GM12878 (cell line): ENCODE measurements at regions not wholly inside any gene's neighbourhood (a gene's known extent, or its start where the extent isn't known, plus 50 kb on each side); places are given as distances from the start of the nearest gene placed in this dataset.

Experiments used
- ATAC-seq: fragments of 200-7000 bp; cut with Tn5 transposase; 3 replicates; pipeline ENCODE4 v1.9.1; 2020; ENCODE audit warnings: mild to moderate bottlenecking, moderate library complexity
- BruUV-seq: library from RNA; stranded (reverse); fragments of 400-500 nt; replicated peaks from 2 replicates; lab custom pipeline; 2021; lab: Mats Ljungman, UMichigan
- CTCF ChIA-PET: fragments of 300-600 bp; sonication (Branson Sonifier 250); formaldehyde crosslinking; extraction: SDS; loops from one replicate; lab custom pipeline; 2021; ENCODE audit warnings: inconsistent platforms; lab: Yijun Ruan, JAX
- POLR2A ChIA-PET: fragments of 350-600 bp; formaldehyde crosslinking; extraction: SDS; loops from one replicate; lab custom pipeline; 2021; ENCODE audit warnings: inconsistent platforms; lab: Charles Lee
- RAD21 ChIA-PET: fragments of 300-600 bp; sonication (Branson Sonifier 250); formaldehyde crosslinking; loops from one replicate; lab custom pipeline; 2023; ENCODE audit warnings: antibody characterized with exemption; ENCODE audit not compliant: unreplicated experiment; lab: Charles Lee
- SMC1A ChIA-PET: fragments of 300-600 bp; sonication (Branson Sonifier 250); formaldehyde crosslinking; loops from one replicate; lab custom pipeline; 2023; ENCODE audit not compliant: unreplicated experiment, uncharacterized antibody; lab: Charles Lee
- DNase-seq: peaks from one replicate; pipeline ENCODE4 v3.0.0-alpha.2; 2011; ENCODE audit warnings: low read depth, low spot score
- FAIRE-seq: peaks from 3 replicates; lab custom pipeline; 2011; peaks lifted over from hg19 to GRCh38; lab: Jason Lieb, UNC
- H2AFZ ChIP-seq: 2 replicates; pipeline ENCODE4 v1.6.0; 2011; ENCODE audit warnings: low read depth, low read length, control low read depth; ENCODE audit not compliant: control insufficient read depth
- H3K27ac ChIP-seq: 2 replicates; pipeline ENCODE4 v1.5.1; 2011; ENCODE audit warnings: control low read depth; ENCODE audit not compliant: control insufficient read depth, insufficient read depth
- H3K27me3 ChIP-seq, 2 experiments: replicated peaks in 1 of 2; 2 replicates each; pipeline versions ENCODE4 v1.6.0 to v1.6.1; 2011; ENCODE audit warnings: low read length in 1 of 2; ENCODE audit not compliant: control insufficient read depth in 2 of 2, insufficient read depth in 2 of 2
- H3K36me3 ChIP-seq, 2 experiments: 2 replicates each; pipeline ENCODE4 v1.5.1; 2011; ENCODE audit warnings: low read length in 1 of 2; ENCODE audit not compliant: control insufficient read depth in 2 of 2, insufficient read depth in 2 of 2
- H3K4me1 ChIP-seq: 2 replicates; pipeline ENCODE4 v1.6.1; 2011; ENCODE audit warnings: mild to moderate bottlenecking, low read length, moderate library complexity, mixed read lengths; ENCODE audit not compliant: control insufficient read depth, insufficient read depth
- H3K4me2 ChIP-seq: 2 replicates; pipeline ENCODE4 v1.6.0; 2011; ENCODE audit warnings: control low read depth; ENCODE audit not compliant: control insufficient read depth, insufficient read depth
- H3K4me3 ChIP-seq: fragments of 200-600 bp; sonication (generic); 2 replicates; pipeline ENCODE4 v1.5.1; 2016
- H3K79me2 ChIP-seq: 2 replicates; pipeline ENCODE4 v1.6.0; 2011; ENCODE audit warnings: low read length; ENCODE audit not compliant: control insufficient read depth, insufficient read depth
- H3K9ac ChIP-seq: 2 replicates; pipeline ENCODE4 v1.8.0; 2011; ENCODE audit warnings: low read length, control low read depth, mixed read lengths; ENCODE audit not compliant: control insufficient read depth, insufficient read depth
- H3K9me3 ChIP-seq: replicated peaks from 3 replicates; pipeline ENCODE4 v1.5.1; 2011; ENCODE audit warnings: mild to moderate bottlenecking, low read length; ENCODE audit not compliant: control insufficient read depth, insufficient read depth
- H4K20me1 ChIP-seq: 2 replicates; pipeline ENCODE4 v1.6.0; 2011; ENCODE audit not compliant: control insufficient read depth, insufficient read depth
- CTCF ChIP-seq, 3 experiments: IDR thresholded peaks in 2 of 3; conservative IDR thresholded peaks in 1 of 3; 2 replicates each; pipeline ENCODE4 v1.5.1; 2011; ENCODE audit warnings: low read depth in 3 of 3, low read length in 3 of 3, mild to moderate bottlenecking in 3 of 3, control low read depth in 2 of 3, moderate library complexity in 2 of 3, inconsistent platforms in 1 of 3, mixed read lengths in 1 of 3; ENCODE audit not compliant: control insufficient read depth in 2 of 3, insufficient read depth in 1 of 3; ENCODE audit errors: extremely low read depth in 1 of 3
- HDAC2 ChIP-seq: fragments of 200-600 bp; sonication (generic); IDR thresholded peaks from 2 replicates; pipeline ENCODE4 v1.6.1; 2017
- IKZF2 ChIP-seq, 2 experiments: fragments of 450-650 bp; IDR thresholded peaks; 2 replicates each; pipeline ENCODE4 v1.6.1; 2017; ENCODE audit warnings: mild to moderate bottlenecking in 2 of 2, moderate library complexity in 2 of 2
- NKRF ChIP-seq: fragments of 450-650 bp; conservative IDR thresholded peaks from 2 replicates; pipeline ENCODE4 v1.6.1; 2017; ENCODE audit warnings: mild to moderate bottlenecking, moderate library complexity
- RAD21 ChIP-seq: IDR thresholded peaks from 2 replicates; pipeline ENCODE4 v1.6.1; 2011; ENCODE audit warnings: mild to moderate bottlenecking, low read depth, low read length, moderate library complexity; ENCODE audit not compliant: insufficient read depth
- SREBF1 ChIP-seq: IDR thresholded peaks from 2 replicates; pipeline ENCODE4 v1.6.1; 2012; ENCODE audit warnings: mild to moderate bottlenecking, low read length
- TCF12 ChIP-seq: IDR thresholded peaks from 2 replicates; pipeline ENCODE4 v1.6.1; 2011; ENCODE audit warnings: low read depth, mild to moderate bottlenecking, low read length
- TCF3 ChIP-seq: IDR thresholded peaks from 2 replicates; pipeline ENCODE4 v1.6.1; 2012; ENCODE audit warnings: low read depth, mild to moderate bottlenecking, low read length, borderline replicate concordance; ENCODE audit not compliant: insufficient read depth
- ZNF592 ChIP-seq: fragments of 450-650 bp; IDR thresholded peaks from 2 replicates; pipeline ENCODE4 v1.6.1; 2017; ENCODE audit warnings: mild to moderate bottlenecking, moderate library complexity
- in situ Hi-C: fragments of 300-500 bp; cut with MboI; formaldehyde crosslinking; loops from 9 replicates; pipeline ENCODE4 v1.14.3; 2018; ENCODE audit warnings: mixed read lengths
- intact Hi-C: fragments of 100-400 bp; cut with micrococcal nuclease; formaldehyde crosslinking; loops from one replicate; pipeline ENCODE4 v1.14.2; 2022; ENCODE audit not compliant: unreplicated experiment

- TF ChIP-seq TCF12 (no peak), TCF3 (no peak)
Measured at GRCh38 chr12:94755598-94755997, 105.2 kb upstream of the TMCC3 start (continued).

- Histone ChIP-seq H3K27me3 (no peaks in the 10 kb centered on the region), H2AFZ (no peak overlapping the region), H3K9ac (no peak overlapping the region), H3K27ac (no peak overlapping the region), H3K79me2 (peaks cover 4% of the 10 kb centered on the region), H3K9me3 (no peaks in the 10 kb centered on the region), H3K36me3 (peaks cover 8 to 13% of the 10 kb centered on the region in 2 experiments), H3K4me2 (no peak overlapping the region), H3K4me1 (no peaks in the 10 kb centered on the region), H3K4me3 (no peak overlapping the region), H4K20me1 (no peaks in the 10 kb centered on the region)
- DNase-seq (no peak), ATAC-seq (no peak), FAIRE-seq (no peak)
- BruUV-seq: no TSS peak
- ChIA-PET RAD21 (interaction anchor here (1.7 kb wide), 1 partner anchor 10 kb away, joined by 3 read pairs; no protein-coding TSS in a partner anchor), POLR2A (no interaction called here), SMC1A (interaction anchor here (0.7 to 1.6 kb wide), 5 partner anchors 8 to 586 kb away, joined by 3 to 4 read pairs (median 4); no protein-coding TSS in a partner anchor), CTCF (interaction anchor here (0.6 to 1.3 kb wide), 4 partner anchors 10 to 291 kb away, joined by 3 to 8 read pairs (median 4); no protein-coding TSS in a partner anchor)
- in situ Hi-C loops: no loop called here
- peak in 1 of 3 experiments; percentile 16; a peak in 2 of 6 replicates for TF ChIP-seq CTCF (IDR thresholded peaks at IDR 0.05 in 2 of 3, conservative IDR thresholded peaks at IDR 0.05 in 1 of 3; ENCODE audit: control insufficient read depth in 2 of 3, extremely low read depth in 1 of 3, insufficient read depth in 1 of 3, low read depth in 3 of 3, low read length in 3 of 3)
- 0 out of 2 replicates have a peak, but pooled peaks have one; percentile 26 for TF ChIP-seq RAD21
- TF ChIP-seq SREBF1: no peak
- TF ChIP-seq NKRF: no peak
- TF ChIP-seq IKZF2 (IDR thresholded peaks at IDR 0.05): no peak
- TF ChIP-seq ZNF592: no peak
- no peak for TF ChIP-seq HDAC2
- intact Hi-C loops: no loop called here
Measured at GRCh38 chr12:94754653-94755052, 104.3 kb upstream of the TMCC3 start.
